PFSK-1 (cell line): ENCODE measurements at regions not wholly inside any gene's neighbourhood (a gene's known extent, or its start where the extent isn't known, plus 50 kb on each side); places are given as distances from the start of the nearest gene placed in this dataset.

ENCODE experiments used
- FOXP2 ChIP-seq: optimal IDR thresholded peaks from 2 replicates; pipeline ENCODE3; 2011; ENCODE audit warnings: borderline replicate concordance, control low read depth, inconsistent platforms; ENCODE audit not compliant: insufficient read depth; ENCODE audit errors: extremely low read length, extremely low read depth
- POLR2AphosphoS5 ChIP-seq: IDR thresholded peaks from 2 replicates; pipeline ENCODE4 v1.6.1; 2012; ENCODE audit warnings: low read depth, mild to moderate bottlenecking, control low read depth, low read length, moderate library complexity
- SIN3A ChIP-seq: IDR thresholded peaks from 2 replicates; pipeline ENCODE4 v1.6.1; 2012; ENCODE audit warnings: mild to moderate bottlenecking, low read length, moderate library complexity, borderline replicate concordance; ENCODE audit not compliant: insufficient read depth
- TAF1 ChIP-seq: IDR thresholded peaks from 2 replicates; pipeline ENCODE4 v1.6.1; 2012; ENCODE audit warnings: low read length, control low read depth, borderline replicate concordance; ENCODE audit not compliant: insufficient read depth
- TF ChIP-seq, protein P1 (sequence below), 2 experiments: IDR thresholded peaks; 2 replicates each; pipeline versions ENCODE4 v1.6.1 to v1.8.0; 2011 to 2012; ENCODE audit warnings: low read depth in 2 of 2, low read length in 2 of 2, control low read depth in 1 of 2, inconsistent platforms in 1 of 2, mild to moderate bottlenecking in 1 of 2, moderate library complexity in 1 of 2; ENCODE audit not compliant: insufficient read depth in 1 of 2

DNA sequence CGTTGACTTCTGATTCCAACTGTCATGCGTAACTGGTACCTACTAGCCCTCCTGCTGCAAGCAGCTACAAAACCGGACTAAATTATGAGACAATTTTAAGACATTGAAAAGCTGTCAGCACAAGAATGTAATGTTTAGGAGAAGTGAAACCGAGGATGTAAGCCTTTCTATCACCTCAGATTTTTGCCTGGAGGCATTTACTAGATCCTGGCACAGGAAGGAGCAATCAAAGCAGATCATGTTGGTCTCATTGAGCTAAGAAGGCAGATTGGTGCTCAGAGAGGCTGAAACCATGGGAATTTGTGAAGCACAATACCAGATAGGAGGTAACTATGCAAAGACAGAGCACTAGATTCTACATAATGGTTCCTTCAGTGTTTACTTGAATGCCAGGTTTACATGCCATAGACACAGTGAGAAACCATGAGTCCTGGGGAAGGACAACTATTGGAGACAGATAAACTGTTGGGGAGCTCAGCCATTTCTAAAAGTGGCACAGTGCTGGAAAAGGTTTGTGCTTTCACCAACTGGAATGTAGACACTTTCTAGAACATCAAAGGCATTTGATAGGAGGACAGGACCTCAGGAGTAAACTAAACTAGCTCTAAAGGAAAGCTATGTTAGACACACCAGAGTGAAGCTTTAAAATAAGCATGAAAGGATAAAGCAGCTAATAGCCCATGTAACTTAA is 179.4 kb downstream of the LYPLAL1 start:
- TF ChIP-seq TAF1, result no peak
- TF ChIP-seq, protein P1, sequence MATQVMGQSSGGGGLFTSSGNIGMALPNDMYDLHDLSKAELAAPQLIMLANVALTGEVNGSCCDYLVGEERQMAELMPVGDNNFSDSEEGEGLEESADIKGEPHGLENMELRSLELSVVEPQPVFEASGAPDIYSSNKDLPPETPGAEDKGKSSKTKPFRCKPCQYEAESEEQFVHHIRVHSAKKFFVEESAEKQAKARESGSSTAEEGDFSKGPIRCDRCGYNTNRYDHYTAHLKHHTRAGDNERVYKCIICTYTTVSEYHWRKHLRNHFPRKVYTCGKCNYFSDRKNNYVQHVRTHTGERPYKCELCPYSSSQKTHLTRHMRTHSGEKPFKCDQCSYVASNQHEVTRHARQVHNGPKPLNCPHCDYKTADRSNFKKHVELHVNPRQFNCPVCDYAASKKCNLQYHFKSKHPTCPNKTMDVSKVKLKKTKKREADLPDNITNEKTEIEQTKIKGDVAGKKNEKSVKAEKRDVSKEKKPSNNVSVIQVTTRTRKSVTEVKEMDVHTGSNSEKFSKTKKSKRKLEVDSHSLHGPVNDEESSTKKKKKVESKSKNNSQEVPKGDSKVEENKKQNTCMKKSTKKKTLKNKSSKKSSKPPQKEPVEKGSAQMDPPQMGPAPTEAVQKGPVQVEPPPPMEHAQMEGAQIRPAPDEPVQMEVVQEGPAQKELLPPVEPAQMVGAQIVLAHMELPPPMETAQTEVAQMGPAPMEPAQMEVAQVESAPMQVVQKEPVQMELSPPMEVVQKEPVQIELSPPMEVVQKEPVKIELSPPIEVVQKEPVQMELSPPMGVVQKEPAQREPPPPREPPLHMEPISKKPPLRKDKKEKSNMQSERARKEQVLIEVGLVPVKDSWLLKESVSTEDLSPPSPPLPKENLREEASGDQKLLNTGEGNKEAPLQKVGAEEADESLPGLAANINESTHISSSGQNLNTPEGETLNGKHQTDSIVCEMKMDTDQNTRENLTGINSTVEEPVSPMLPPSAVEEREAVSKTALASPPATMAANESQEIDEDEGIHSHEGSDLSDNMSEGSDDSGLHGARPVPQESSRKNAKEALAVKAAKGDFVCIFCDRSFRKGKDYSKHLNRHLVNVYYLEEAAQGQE (IDR thresholded peaks at IDR 0.05; ENCODE audit: insufficient read depth in 1 of 2, low read depth in 2 of 2, low read length in 2 of 2), result no peak
- no peak for TF ChIP-seq SIN3A
- no peak for TF ChIP-seq POLR2AphosphoS5
- TF ChIP-seq FOXP2, result no peak

- TF ChIP-seq POLR2AphosphoS5, result no peak
- no peak for TF ChIP-seq FOXP2
- TF ChIP-seq, protein P1 (IDR thresholded peaks at IDR 0.05; ENCODE audit: insufficient read depth in 1 of 2, low read depth in 2 of 2, low read length in 2 of 2), result no peak
- no peak for TF ChIP-seq SIN3A
- TF ChIP-seq TAF1, result no peak
Measured at GRCh38 chr1:219350172-219350931, 176.7 kb downstream of the LYPLAL1 start.

DNA sequence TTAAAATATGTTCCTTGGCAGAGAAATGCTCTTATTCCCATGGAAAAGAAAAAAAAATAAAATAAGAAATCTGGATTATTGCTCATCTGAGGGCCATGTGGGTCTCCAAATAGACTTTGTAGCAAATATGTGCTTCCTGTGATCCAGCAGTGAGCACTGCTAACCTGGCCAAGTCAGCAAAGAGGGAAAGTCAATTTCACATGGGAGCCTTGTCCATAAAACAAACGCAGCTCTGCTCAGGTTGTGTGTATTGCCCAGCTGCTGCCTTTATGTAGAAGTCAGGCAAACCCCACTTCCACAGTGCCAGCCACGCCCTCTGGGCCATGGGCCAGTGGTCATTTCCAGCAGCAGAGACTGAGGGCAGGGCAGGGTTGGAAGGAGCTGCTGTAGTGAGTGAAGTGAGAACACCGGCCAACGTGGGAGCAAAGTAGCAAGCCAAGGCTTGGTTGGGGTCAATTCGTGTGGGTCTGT is 174.3 kb downstream of the LYPLAL1 start:
- TF ChIP-seq FOXP2, result no peak
- TF ChIP-seq, protein P1 (IDR thresholded peaks at IDR 0.05; ENCODE audit: insufficient read depth in 1 of 2, low read depth in 2 of 2, low read length in 2 of 2), result no peak
- TF ChIP-seq TAF1, result no peak
- TF ChIP-seq SIN3A, result no peak
- no peak for TF ChIP-seq POLR2AphosphoS5

DNA sequence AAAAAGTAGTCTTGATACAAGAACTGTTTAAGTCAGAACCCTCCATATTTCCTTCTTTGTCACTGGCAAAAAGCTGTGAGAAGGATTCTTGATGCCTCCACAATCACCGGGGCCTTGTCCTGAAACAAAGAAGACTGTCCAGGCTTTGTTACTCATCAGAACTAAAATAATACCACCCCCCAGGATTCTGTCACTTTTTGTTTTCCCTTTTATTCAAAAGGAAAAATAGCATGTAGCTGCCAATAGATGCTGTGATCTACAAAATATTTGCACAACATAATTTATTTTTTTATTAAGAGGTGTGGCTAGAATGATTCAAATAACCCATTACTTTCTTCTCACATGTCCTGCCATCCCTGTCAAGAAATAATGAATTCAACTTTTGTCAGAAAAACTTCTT is 173.7 kb downstream of the LYPLAL1 start:
- TF ChIP-seq POLR2AphosphoS5 (no peak), TAF1 (no peak), FOXP2 (no peak), SIN3A (no peak)
- TF ChIP-seq, protein P1 (IDR thresholded peaks at IDR 0.05; ENCODE audit: insufficient read depth in 1 of 2, low read depth in 2 of 2, low read length in 2 of 2), result no peak
